ENCODE measurements at regions not wholly inside any gene's neighbourhood (a gene's known extent, or its start where the extent isn't known, plus 50 kb on each side); places are given as distances from the start of the nearest gene placed in this dataset.

DNA sequence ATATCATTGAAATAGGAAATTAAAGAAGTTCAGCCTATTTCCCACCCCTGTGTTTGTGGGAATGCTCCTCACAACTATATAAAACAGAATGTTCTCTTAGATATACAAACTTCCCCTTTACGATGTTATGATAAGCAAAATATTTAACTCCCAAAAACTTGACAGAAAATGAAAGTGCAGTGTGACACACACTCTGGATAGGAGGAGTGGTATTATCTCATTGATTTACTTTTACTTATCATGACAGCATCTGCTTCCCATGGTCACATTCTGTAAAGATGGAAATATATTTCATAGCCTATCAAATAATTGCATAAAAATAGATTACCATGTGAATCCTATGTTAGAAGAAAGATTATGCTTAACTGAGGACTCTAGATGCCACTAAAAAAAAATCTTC is 96.6 kb upstream of the STK17B start:
- intact Hi-C loops (cut with DNase I): loop anchor here in 1 of 10 donors (5.0 kb wide), 1 partner anchor 96 kb away; the partner anchor contains the start of gene STK17B
- WGBS, 4 donors: 17 to 26% (median 20%) methylated on average over 1 of the region's 1 CpG
- H3K4me1 ChIP-seq: peaks cover 0 to 54% (median 27%) of the 10 kb centered on the region in 12 donors
- TF ChIP-seq, protein P1, sequence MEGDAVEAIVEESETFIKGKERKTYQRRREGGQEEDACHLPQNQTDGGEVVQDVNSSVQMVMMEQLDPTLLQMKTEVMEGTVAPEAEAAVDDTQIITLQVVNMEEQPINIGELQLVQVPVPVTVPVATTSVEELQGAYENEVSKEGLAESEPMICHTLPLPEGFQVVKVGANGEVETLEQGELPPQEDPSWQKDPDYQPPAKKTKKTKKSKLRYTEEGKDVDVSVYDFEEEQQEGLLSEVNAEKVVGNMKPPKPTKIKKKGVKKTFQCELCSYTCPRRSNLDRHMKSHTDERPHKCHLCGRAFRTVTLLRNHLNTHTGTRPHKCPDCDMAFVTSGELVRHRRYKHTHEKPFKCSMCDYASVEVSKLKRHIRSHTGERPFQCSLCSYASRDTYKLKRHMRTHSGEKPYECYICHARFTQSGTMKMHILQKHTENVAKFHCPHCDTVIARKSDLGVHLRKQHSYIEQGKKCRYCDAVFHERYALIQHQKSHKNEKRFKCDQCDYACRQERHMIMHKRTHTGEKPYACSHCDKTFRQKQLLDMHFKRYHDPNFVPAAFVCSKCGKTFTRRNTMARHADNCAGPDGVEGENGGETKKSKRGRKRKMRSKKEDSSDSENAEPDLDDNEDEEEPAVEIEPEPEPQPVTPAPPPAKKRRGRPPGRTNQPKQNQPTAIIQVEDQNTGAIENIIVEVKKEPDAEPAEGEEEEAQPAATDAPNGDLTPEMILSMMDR (IDR thresholded peaks at IDR 0.05): no peak
- TF ChIP-seq POLR2A (IDR thresholded peaks at IDR 0.05): no peak
- peak overlapping the region in 1 of 12 donors; percentile 27 for H3K4me3 ChIP-seq
- no peaks in the 10 kb centered on the region for H3K9me3 ChIP-seq
- ATAC-seq: peak in 1 of 4 donors; percentile 32
- H3K27me3 ChIP-seq: no peaks in the 10 kb centered on the region
- DNase-seq: no peak
- H3K36me3 ChIP-seq: peaks cover 0 to 47% (median 7%) of the 10 kb centered on the region in 9 donors
- peak overlapping the region in 11 of 12 donors; percentile 10 to 91 (median 37) for H3K27ac ChIP-seq

- DNase-seq (no peak), ATAC-seq (peak; percentile 59 to 75 (median 66))
- Histone ChIP-seq H3K27me3 (no peaks in the 10 kb centered on the region), H3K36me3 (peaks cover 0 to 51% (median 7%) of the 10 kb centered on the region in 9 donors), H3K27ac (peak overlapping the region in 10 of 12 donors; percentile 21 to 91 (median 38)), H3K4me1 (peaks cover 0 to 53% (median 27%) of the 10 kb centered on the region in 12 donors), H3K4me3 (peak overlapping the region in 1 of 12 donors; percentile 27), H3K9me3 (no peaks in the 10 kb centered on the region)
- TF ChIP-seq, protein P1 (IDR thresholded peaks at IDR 0.05): no peak
- TF ChIP-seq POLR2A (IDR thresholded peaks at IDR 0.05): no peak
- intact Hi-C loops (cut with DNase I): loop anchor here in 1 of 10 donors (5.0 kb wide), 1 partner anchor 96 kb away; the partner anchor contains the start of gene STK17B
- 40 to 70% (median 59%) methylated on average over 8 of the region's 8 CpGs for WGBS, 4 donors
These were observed 97.4 kb upstream of the STK17B start for GRCh38 chr2:196268538-196269338.

GRCh38 chr2:196271795-196272194 is 100.4 kb upstream of the STK17B start:
- Histone ChIP-seq H3K27ac (no peak overlapping the region), H3K4me1 (peaks cover 8 to 68% (median 33%) of the 10 kb centered on the region in 12 donors), H3K27me3 (no peaks in the 10 kb centered on the region), H3K9me3 (no peaks in the 10 kb centered on the region), H3K36me3 (peaks cover 0 to 59% (median 7%) of the 10 kb centered on the region in 9 donors), H3K4me3 (no peak overlapping the region)
- WGBS, 4 donors: 94 to 95% (median 95%) methylated on average over 3 of the region's 3 CpGs
- ATAC-seq: no peak
- TF ChIP-seq, protein P1 (IDR thresholded peaks at IDR 0.05): no peak
- TF ChIP-seq POLR2A (IDR thresholded peaks at IDR 0.05): no peak
- no peak for DNase-seq
- intact Hi-C loops (cut with DNase I): loop anchor here in 6 of 10 donors (2.0 to 10.0 kb wide), 3 partner anchors 97 to 197 kb away; partner anchors contain the start of gene STK17B (in 1 of the 6)

DNA sequence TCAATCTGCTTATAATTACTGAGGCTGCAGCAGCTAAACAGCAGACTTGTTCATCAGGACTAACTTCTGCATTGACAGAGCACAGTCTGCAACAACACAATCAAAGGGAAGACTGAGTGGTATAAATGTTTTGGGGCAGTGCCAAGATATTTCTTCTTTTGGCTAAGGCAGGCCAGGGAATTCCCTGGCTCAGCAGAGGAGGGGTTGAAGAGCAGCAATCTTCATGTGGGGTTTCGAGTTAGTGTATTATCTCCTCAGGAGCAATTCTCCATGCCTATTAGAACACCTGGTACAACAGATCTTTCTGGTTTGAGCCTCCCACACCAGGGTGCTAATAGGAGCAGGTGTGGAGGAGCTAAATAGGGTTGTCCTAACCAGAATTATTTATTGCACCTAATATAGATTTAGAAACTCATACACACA is 103.0 kb upstream of the STK17B start:
- Histone ChIP-seq H3K4me1 (peaks cover 0 to 46% (median 12%) of the 10 kb centered on the region in 12 donors), H3K36me3 (peaks cover 0 to 51% (median 6%) of the 10 kb centered on the region in 9 donors), H3K9me3 (no peaks in the 10 kb centered on the region), H3K27me3 (no peaks in the 10 kb centered on the region), H3K4me3 (no peak overlapping the region), H3K27ac (peak overlapping the region in 1 of 12 donors; percentile 18)
- 6 to 31% (median 9%) methylated on average over 1 of the region's 1 CpG for WGBS, 4 donors
- TF ChIP-seq POLR2A (IDR thresholded peaks at IDR 0.05): no peak
- TF ChIP-seq, protein P1 (IDR thresholded peaks at IDR 0.05): no peak
- intact Hi-C loops (cut with DNase I): loop anchor here in 5 of 10 donors (10.0 kb wide), 2 partner anchors 100 to 200 kb away; partner anchors contain the start of gene STK17B (in 1 of the 5)
- DNase-seq (peak in 2 of 5 donors; percentile 25 to 30), ATAC-seq (peak; percentile 54 to 92 (median 89))
